Right lobe of liver (tissue), 6 donors: ENCODE measurements at regions not wholly inside any gene's neighbourhood (a gene's known extent, or its start where the extent isn't known, plus 50 kb on each side); places are given as distances from the start of the nearest gene placed in this dataset.

Experiments
- ATAC-seq, 4 donors: fragments of 200-7000 bp; cut with Tn5 transposase; one replicate each; pipeline ENCODE4 v1.9.1; 2020; ENCODE audit warnings: mild to moderate bottlenecking in 4 of 4, moderate library complexity in 4 of 4
- DNase-seq, 3 donors: peaks; one replicate each; pipeline ENCODE4 v3.0.0-alpha.2; 2020
- H3K27ac ChIP-seq, 3 donors: fragments of 200-600 bp; one replicate each; pipeline ENCODE4 v1.8.0; 2022
- H3K27me3 ChIP-seq, 2 donors: fragments of 200-600 bp; one replicate each; pipeline ENCODE4 v1.8.0; 2022
- H3K36me3 ChIP-seq, 4 donors: fragments of 200-600 bp; sonication (generic) in 1 of 4; one replicate each; pipeline versions ENCODE4 v1.5.1 to v1.8.0; 2017 to 2022; ENCODE audit warnings: control low read depth in 1 of 4
- H3K4me1 ChIP-seq, 4 donors: fragments of 200-600 bp; sonication (generic) in 1 of 4; one replicate each; pipeline versions ENCODE4 v1.5.1 to v1.8.0; 2017 to 2022; ENCODE audit warnings: control low read depth in 1 of 4
- H3K4me3 ChIP-seq, 3 donors: fragments of 200-600 bp; one replicate each; pipeline ENCODE4 v1.8.0; 2022
- H3K9me3 ChIP-seq, 4 donors: fragments of 200-600 bp; sonication (generic) in 1 of 4; one replicate each; pipeline versions ENCODE4 v1.5.1 to v1.8.0; 2017 to 2022; ENCODE audit warnings: control low read depth in 1 of 4
- POLR2A ChIP-seq: fragments of 450-650 bp; IDR thresholded peaks from one replicate; pipeline ENCODE4 v1.6.1; 2017; ENCODE audit warnings: antibody characterized with exemption, mild to moderate bottlenecking
- WGBS: methylation state at CpG from one replicate; pipeline ENCODE4 v1.1.6; 2018; ENCODE audit warnings: low coverage, low lambda C conversion rate; ENCODE audit not compliant: insufficient coverage; ENCODE audit errors: missing lambda C conversion rate; 5-methylcytosine and 5-hydroxymethylcytosine counted together
- intact Hi-C, 2 donors: fragments of 100-400 bp; cut with DNase I; formaldehyde crosslinking; loops; one replicate each; pipeline versions ENCODE4 v1.11.2 to v1.14.1; 2022
- TF ChIP-seq, protein P1 (sequence below), 4 donors: fragments of 200-600 bp in 3 of 4; fragments of 450-650 bp in 1 of 4; IDR thresholded peaks; one replicate each; pipeline versions ENCODE4 v1.5.1 to v1.8.0; 2016 to 2022; ENCODE audit warnings: antibody characterized with exemption in 4 of 4, mild to moderate bottlenecking in 2 of 4
- donor health status: DM: no; HTN: yes; CAD: no.
- donor health status: DM: no; HTN: no; CAD: no.
- donor health status: DM: no; HTN: no; CAD: no.
- donor health status: DM: no; HTN: yes; CAD: no.
- donor health status: DM: no; HTN: yes; CAD: no.

DNA sequence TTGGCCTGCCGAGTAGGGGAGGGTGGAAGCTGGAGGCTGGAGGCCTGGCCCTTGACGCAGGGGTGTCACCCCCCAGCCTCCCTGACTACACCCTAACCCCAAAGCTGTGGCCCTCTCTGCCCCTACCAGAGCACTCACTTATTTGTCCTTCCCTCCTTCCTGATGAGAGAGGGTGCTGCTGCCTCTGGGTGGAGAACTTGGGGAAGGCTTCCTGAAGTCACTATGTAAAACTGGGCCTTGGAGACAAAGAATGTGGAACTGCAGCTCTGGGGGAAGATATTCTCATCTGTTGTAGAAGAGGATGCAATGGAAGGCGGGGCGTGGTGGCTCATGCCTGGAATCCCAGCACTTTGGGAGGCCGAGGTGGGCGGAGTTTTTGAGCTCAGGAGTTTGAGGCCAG, 485.2 kb downstream of the ZNF536 start:
- H3K9me3 ChIP-seq: no peaks in the 10 kb centered on the region
- no peaks in the 10 kb centered on the region for H3K4me1 ChIP-seq
- no peak for ATAC-seq
- no peak overlapping the region for H3K27ac ChIP-seq
- H3K27me3 ChIP-seq: no peaks in the 10 kb centered on the region
- H3K36me3 ChIP-seq: no peaks in the 10 kb centered on the region
- H3K4me3 ChIP-seq: no peak overlapping the region
- TF ChIP-seq, protein P1, sequence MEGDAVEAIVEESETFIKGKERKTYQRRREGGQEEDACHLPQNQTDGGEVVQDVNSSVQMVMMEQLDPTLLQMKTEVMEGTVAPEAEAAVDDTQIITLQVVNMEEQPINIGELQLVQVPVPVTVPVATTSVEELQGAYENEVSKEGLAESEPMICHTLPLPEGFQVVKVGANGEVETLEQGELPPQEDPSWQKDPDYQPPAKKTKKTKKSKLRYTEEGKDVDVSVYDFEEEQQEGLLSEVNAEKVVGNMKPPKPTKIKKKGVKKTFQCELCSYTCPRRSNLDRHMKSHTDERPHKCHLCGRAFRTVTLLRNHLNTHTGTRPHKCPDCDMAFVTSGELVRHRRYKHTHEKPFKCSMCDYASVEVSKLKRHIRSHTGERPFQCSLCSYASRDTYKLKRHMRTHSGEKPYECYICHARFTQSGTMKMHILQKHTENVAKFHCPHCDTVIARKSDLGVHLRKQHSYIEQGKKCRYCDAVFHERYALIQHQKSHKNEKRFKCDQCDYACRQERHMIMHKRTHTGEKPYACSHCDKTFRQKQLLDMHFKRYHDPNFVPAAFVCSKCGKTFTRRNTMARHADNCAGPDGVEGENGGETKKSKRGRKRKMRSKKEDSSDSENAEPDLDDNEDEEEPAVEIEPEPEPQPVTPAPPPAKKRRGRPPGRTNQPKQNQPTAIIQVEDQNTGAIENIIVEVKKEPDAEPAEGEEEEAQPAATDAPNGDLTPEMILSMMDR (IDR thresholded peaks at IDR 0.05): no peak
- no peak for TF ChIP-seq POLR2A
- intact Hi-C loops: no loop called here
- no peak for DNase-seq
- WGBS: 70% methylated on average over 6 of the region's 6 CpGs

DNA sequence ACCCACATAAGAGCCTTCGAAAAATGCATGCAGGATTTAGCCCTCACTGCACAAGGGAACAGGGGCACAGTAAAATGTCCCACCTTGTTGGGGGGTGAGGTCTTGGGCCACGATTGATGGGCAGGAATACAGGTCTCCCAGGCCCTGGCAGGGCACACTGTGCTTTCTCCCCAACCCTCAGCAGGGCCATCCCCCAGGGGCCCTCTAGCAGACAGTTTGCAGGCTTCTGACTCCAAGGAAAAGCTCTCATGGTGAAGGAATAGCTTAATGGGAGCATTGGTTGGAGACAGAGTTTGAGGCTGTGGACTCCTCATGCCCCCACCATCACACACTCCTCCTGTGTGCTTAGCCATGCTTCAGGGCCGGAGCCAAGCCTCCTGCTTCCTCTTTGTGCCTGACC, 484.6 kb downstream of the ZNF536 start:
- intact Hi-C loops: no loop called here
- ATAC-seq: no peak
- no peak overlapping the region for H3K27ac ChIP-seq
- H3K27me3 ChIP-seq: no peaks in the 10 kb centered on the region
- TF ChIP-seq POLR2A: no peak
- TF ChIP-seq, protein P1 (IDR thresholded peaks at IDR 0.05): no peak
- H3K4me3 ChIP-seq: no peak overlapping the region
- WGBS: 25% methylated on average over 3 of the region's 3 CpGs
- no peaks in the 10 kb centered on the region for H3K9me3 ChIP-seq
- no peaks in the 10 kb centered on the region for H3K36me3 ChIP-seq
- no peaks in the 10 kb centered on the region for H3K4me1 ChIP-seq
- no peak for DNase-seq

DNA sequence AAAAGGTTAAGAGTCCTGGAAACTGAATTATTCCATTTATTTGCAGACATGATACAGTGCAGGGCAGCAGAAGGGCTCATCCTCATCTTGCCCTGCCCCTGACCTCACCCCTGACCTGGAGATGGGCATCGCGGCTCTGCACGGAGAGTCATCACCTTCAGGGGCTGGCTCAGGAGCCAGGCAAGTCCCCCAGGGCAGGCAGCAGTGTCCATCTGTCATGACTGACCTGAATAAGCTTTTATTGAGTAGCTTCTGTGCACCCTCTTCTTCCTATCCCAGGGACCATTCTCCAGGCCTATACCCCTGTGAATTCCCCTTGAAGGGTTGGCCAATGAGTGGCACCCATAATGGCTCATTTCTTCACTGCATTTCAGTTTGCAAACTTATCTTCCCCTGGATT, 484.2 kb downstream of the ZNF536 start:
- 60% methylated on average over 1 of the region's 3 CpGs for WGBS
- no peaks in the 10 kb centered on the region for H3K9me3 ChIP-seq
- intact Hi-C loops: no loop called here
- H3K27ac ChIP-seq: no peak overlapping the region
- H3K27me3 ChIP-seq: no peaks in the 10 kb centered on the region
- H3K36me3 ChIP-seq: no peaks in the 10 kb centered on the region
- H3K4me1 ChIP-seq: no peaks in the 10 kb centered on the region
- DNase-seq (no peak), ATAC-seq (no peak)
- H3K4me3 ChIP-seq: no peak overlapping the region
- TF ChIP-seq POLR2A: no peak
- TF ChIP-seq, protein P1 (IDR thresholded peaks at IDR 0.05): no peak

DNA sequence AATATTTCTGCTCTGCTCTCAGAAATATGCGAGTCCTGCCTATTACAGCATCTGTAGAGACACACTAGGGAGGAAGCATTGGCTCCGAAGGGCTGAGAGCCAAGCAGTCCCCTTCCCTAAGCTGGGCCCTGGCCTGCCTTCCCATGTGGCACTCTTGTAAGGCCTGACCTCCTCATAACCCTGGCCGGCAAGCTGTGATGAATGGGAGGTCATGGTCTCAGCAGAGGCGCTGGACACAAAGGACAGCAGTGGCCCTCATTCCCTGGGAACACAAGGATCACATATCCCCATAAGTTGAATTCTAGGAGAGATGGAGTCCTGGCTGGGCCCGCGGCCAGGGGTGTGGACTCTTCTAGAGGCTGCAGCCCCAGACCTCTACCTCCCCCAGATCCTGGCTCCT, 483.3 kb downstream of the ZNF536 start:
- no peak overlapping the region for H3K4me3 ChIP-seq
- H3K27me3 ChIP-seq: no peaks in the 10 kb centered on the region
- H3K4me1 ChIP-seq: no peaks in the 10 kb centered on the region
- intact Hi-C loops: no loop called here
- TF ChIP-seq, protein P1 (IDR thresholded peaks at IDR 0.05): no peak
- no peak for TF ChIP-seq POLR2A
- H3K36me3 ChIP-seq: no peaks in the 10 kb centered on the region
- WGBS: 65% methylated on average over 4 of the region's 6 CpGs
- no peak for ATAC-seq
- DNase-seq: no peak
- no peaks in the 10 kb centered on the region for H3K9me3 ChIP-seq
- no peak overlapping the region for H3K27ac ChIP-seq

DNA sequence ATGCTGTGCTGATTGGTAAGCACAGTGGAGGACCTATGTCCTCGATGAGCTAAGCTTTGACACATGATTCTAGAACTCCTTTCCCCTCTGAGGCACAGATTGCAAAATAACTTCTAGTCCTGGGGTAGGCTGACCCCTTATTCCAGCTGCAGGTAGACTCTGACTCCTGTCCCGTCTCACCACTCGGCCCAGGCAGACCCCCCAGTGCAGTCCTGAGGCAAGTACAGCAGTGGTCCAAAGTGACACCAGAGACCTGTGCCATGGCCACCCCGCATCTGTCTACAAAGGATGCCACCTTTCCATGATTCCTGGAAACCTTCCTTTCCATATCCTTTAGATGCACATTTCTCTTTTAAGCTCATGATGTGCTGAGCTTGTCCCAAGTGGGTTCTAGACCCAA, 482.5 kb downstream of the ZNF536 start:
- intact Hi-C loops: no loop called here
- H3K9me3 ChIP-seq: no peaks in the 10 kb centered on the region

More for the DNA sequence above, 482.5 kb downstream of the ZNF536 start:
- no peak for DNase-seq
- Histone ChIP-seq H3K27ac (no peak overlapping the region), H3K4me3 (no peak overlapping the region), H3K4me1 (no peaks in the 10 kb centered on the region), H3K27me3 (no peaks in the 10 kb centered on the region), H3K36me3 (no peaks in the 10 kb centered on the region)
- no peak for ATAC-seq
- TF ChIP-seq, protein P1 (IDR thresholded peaks at IDR 0.05): no peak
- no peak for TF ChIP-seq POLR2A
- WGBS: 88% methylated on average over 1 of the region's 4 CpGs
